H1 (cell line): ENCODE measurements at regions not wholly inside any gene's neighbourhood (a gene's known extent, or its start where the extent isn't known, plus 50 kb on each side); places are given as distances from the start of the nearest gene placed in this dataset.

ENCODE experiments used
- ATF3 ChIP-seq: IDR thresholded peaks from 2 replicates; pipeline ENCODE4 v1.6.1; 2011; ENCODE audit warnings: low read depth, mild to moderate bottlenecking, low read length; ENCODE audit not compliant: insufficient read depth
- BACH1 ChIP-seq: IDR thresholded peaks from 2 replicates; pipeline ENCODE4 v1.6.1; 2012; ENCODE audit warnings: low read length, improper control_type of control experiment
- CHD7 ChIP-seq: fragments of 300-600 bp; sonication (generic); IDR thresholded peaks from 2 replicates; pipeline ENCODE4 v1.7.1; 2012; ENCODE audit warnings: low read length, moderate library complexity, mild to moderate bottlenecking, inconsistent platforms; ENCODE audit not compliant: insufficient replicate concordance
- SP2 ChIP-seq: IDR thresholded peaks from 2 replicates; pipeline ENCODE4 v1.6.1; 2012; ENCODE audit warnings: mild to moderate bottlenecking, low read length, inconsistent platforms

- TF ChIP-seq ATF3 (no peak), BACH1 (no peak), SP2 (no peak), CHD7 (no peak)
These were observed 339.1 kb upstream of the RSPO3 start (continued) for GRCh38 chr6:126779331-126779730.
